ENCODE measurements at regions not wholly inside any gene's neighbourhood (a gene's known extent, or its start where the extent isn't known, plus 50 kb on each side); places are given as distances from the start of the nearest gene placed in this dataset.

DNA sequence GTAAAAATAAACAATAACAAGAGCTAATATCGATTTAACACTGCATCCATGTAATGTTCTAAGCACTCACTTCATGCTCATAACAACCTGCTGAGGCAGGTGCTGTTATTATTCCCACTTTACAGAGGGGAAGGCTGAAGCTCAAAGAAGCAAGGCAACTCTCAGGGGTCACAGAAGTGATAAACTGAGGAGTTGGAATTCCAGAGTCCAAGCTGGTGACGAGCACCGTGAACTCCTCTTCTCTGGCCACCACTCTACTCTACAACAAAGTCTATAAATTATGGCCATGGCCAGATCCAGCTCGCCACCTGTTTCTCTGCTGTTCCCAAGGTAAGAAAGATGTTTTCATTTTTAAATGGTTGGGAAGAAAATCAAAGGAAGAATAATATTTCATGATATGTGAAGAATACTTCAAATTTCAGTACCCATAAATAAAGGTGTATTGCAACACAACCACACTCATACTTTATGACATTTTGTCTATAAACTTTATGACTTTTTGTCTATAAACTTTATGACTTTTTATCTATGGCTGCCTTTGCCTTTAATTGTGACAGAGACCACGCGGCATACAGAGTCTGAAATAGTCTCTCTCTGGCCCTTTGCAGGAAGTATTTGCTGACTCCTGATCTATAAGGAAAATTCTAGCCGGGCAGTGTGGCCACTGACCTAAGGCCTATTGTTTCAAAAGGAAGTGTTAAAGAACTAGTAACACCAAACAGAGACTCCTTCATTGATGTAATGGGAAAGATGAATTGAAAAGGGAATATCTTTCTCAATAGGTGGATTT is 113.2 kb upstream of the KCNG1 start:
- H3K4me1 ChIP-seq: no peaks in the 10 kb centered on the region
- H3K27ac ChIP-seq (replicated peaks in 1 of 4): no peak overlapping the region
- intact Hi-C loops (cut with DNase I): no loop called here
- no peaks in the 10 kb centered on the region for H3K9me3 ChIP-seq
- no peaks in the 10 kb centered on the region for H3K27me3 ChIP-seq
- no peak for DNase-seq (ENCODE audit: extremely low spot score)
- H3K36me3 ChIP-seq: no peaks in the 10 kb centered on the region
- no peak overlapping the region for H3K4me3 ChIP-seq
- TF ChIP-seq POLR2AphosphoS5 (IDR thresholded peaks at IDR 0.05) (no peak), EP300 (IDR thresholded peaks at IDR 0.05) (no peak), POLR2A (IDR thresholded peaks at IDR 0.05; ENCODE audit: low read depth) (no peak)
- TF ChIP-seq, protein P1, sequence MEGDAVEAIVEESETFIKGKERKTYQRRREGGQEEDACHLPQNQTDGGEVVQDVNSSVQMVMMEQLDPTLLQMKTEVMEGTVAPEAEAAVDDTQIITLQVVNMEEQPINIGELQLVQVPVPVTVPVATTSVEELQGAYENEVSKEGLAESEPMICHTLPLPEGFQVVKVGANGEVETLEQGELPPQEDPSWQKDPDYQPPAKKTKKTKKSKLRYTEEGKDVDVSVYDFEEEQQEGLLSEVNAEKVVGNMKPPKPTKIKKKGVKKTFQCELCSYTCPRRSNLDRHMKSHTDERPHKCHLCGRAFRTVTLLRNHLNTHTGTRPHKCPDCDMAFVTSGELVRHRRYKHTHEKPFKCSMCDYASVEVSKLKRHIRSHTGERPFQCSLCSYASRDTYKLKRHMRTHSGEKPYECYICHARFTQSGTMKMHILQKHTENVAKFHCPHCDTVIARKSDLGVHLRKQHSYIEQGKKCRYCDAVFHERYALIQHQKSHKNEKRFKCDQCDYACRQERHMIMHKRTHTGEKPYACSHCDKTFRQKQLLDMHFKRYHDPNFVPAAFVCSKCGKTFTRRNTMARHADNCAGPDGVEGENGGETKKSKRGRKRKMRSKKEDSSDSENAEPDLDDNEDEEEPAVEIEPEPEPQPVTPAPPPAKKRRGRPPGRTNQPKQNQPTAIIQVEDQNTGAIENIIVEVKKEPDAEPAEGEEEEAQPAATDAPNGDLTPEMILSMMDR (IDR thresholded peaks at IDR 0.05): no peak
- WGBS: 80% methylated on average over 7 of the region's 7 CpGs

DNA sequence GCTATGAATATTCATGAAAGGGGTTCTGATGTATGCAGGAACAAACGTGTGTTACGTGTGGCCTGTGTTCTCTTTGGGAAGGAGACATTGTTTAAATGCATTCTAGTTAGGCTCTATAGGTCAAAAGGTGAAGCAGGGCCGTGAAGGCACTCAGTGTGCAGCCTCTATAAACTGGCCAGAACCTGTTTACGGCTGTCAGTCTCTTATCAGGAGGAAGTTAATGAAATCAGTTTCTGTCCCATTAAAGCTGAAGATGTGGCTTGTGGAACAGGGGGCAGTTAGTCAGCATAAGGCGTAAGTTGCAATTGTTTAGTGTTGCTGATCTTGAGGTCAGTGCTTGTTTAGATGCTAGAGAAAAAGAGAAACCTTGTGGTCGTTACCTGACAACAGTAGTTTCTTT is 111.5 kb upstream of the KCNG1 start:
- WGBS: 77% methylated on average over 6 of the region's 6 CpGs
- no peaks in the 10 kb centered on the region for H3K27me3 ChIP-seq
- no peak overlapping the region for H3K27ac ChIP-seq (replicated peaks in 1 of 4)
- TF ChIP-seq, protein P1 (IDR thresholded peaks at IDR 0.05): no peak
- no peak for TF ChIP-seq EP300 (IDR thresholded peaks at IDR 0.05)
- no peak for TF ChIP-seq POLR2A (IDR thresholded peaks at IDR 0.05; ENCODE audit: low read depth)
- TF ChIP-seq POLR2AphosphoS5 (IDR thresholded peaks at IDR 0.05): no peak
- intact Hi-C loops (cut with DNase I): no loop called here
- H3K4me1 ChIP-seq: no peaks in the 10 kb centered on the region
- no peak overlapping the region for H3K4me3 ChIP-seq
- H3K36me3 ChIP-seq: no peaks in the 10 kb centered on the region
- no peaks in the 10 kb centered on the region for H3K9me3 ChIP-seq
- no peak for DNase-seq (ENCODE audit: extremely low spot score)

DNA sequence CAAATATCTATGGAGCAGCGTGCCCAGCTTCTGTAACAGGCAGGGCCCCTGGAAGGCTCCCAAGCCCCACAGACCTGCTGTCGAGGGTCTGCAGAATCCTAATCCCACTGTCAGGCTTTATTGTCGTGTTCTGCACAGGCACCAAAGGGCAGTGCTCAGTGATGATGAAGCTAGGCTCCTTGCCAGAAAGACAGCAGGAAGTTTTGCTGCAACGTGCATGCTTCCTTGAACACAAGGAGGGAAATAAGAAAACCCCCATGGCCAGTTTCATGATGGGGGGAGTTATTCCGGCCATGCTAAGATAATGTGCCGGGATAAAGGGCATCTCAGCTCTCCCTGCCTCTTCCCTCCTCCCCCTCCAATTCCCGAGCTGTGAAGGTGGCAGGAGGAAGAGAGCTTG is 109.4 kb upstream of the KCNG1 start:
- TF ChIP-seq POLR2A (IDR thresholded peaks at IDR 0.05; ENCODE audit: low read depth) (no peak), EP300 (IDR thresholded peaks at IDR 0.05) (no peak), POLR2AphosphoS5 (IDR thresholded peaks at IDR 0.05) (no peak)
- TF ChIP-seq, protein P1 (IDR thresholded peaks at IDR 0.05): no peak
- Histone ChIP-seq H3K9me3 (no peaks in the 10 kb centered on the region), H3K4me1 (no peaks in the 10 kb centered on the region), H3K4me3 (no peak overlapping the region), H3K27ac (replicated peaks in 1 of 4) (no peak overlapping the region), H3K27me3 (no peaks in the 10 kb centered on the region), H3K36me3 (no peaks in the 10 kb centered on the region)
- DNase-seq (ENCODE audit: extremely low spot score): no peak
- WGBS: 47% methylated on average over 7 of the region's 7 CpGs
- intact Hi-C loops (cut with DNase I): no loop called here

DNA sequence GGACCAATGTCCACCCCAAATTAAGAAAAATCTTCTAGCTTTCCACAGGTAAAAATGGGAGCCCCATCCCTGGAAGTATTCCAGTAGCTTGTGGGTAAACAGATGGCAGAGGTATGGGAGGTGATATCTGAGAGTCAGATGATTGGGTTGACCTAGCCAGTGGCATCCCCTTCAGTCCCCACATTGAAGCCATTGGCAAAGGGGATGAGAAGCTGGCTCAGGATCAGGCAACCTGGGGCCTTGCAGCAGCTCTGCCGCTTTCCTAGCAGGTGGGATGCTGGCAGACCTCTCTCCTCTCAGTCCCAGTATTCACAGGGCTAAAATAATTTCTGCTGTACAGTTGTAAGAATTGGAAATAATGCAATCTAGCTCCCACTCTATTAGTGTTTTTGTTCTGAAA is 108.9 kb upstream of the KCNG1 start:
- intact Hi-C loops (cut with DNase I): no loop called here
- Histone ChIP-seq H3K4me1 (no peaks in the 10 kb centered on the region), H3K36me3 (no peaks in the 10 kb centered on the region), H3K27ac (replicated peaks in 1 of 4) (no peak overlapping the region), H3K9me3 (no peaks in the 10 kb centered on the region), H3K4me3 (no peak overlapping the region), H3K27me3 (no peaks in the 10 kb centered on the region)
- no peak for TF ChIP-seq POLR2A (IDR thresholded peaks at IDR 0.05; ENCODE audit: low read depth)
- TF ChIP-seq POLR2AphosphoS5 (IDR thresholded peaks at IDR 0.05): no peak
- no peak for DNase-seq (ENCODE audit: extremely low spot score)
- 100% methylated on average over 1 of the region's 1 CpG for WGBS

DNA sequence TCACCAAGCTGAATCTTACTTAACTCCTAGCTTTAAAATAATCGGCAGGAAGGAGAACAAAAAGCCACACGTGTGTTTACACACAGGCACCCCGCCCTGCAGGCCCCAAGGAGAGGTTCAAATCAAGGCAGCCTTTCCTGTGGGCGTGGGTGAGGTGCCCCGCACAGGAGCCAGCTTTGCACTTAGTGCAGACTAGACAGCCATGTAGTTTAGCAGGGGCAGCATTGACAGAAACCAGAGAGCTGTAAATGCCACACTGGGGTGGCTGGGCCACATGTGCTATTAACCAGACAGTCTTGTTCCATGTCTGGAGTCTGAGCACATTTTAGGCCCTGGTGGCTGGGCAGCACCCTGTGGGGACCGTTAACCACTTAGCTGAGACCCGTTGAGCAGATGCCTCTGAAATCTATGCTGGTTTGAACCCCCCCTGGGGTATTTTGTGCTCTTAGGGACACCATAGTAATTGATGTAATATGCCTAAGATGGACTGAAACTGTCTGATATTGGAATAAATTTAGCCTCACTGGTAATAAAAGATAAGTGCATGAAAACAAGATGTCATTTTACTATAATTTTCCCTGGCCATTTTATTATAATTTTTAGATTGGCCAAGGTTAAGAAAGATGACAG is 106.4 kb upstream of the KCNG1 start:
- H3K4me3 ChIP-seq: no peak overlapping the region
- H3K36me3 ChIP-seq: no peaks in the 10 kb centered on the region
- TF ChIP-seq EP300 (IDR thresholded peaks at IDR 0.05): no peak
- H3K27me3 ChIP-seq: no peaks in the 10 kb centered on the region
- DNase-seq (ENCODE audit: extremely low spot score): no peak
- intact Hi-C loops (cut with DNase I): no loop called here
- no peaks in the 10 kb centered on the region for H3K9me3 ChIP-seq
- no peak overlapping the region for H3K27ac ChIP-seq (replicated peaks in 1 of 4)
- WGBS: 65% methylated on average over 5 of the region's 7 CpGs
- H3K4me1 ChIP-seq: peaks cover 0 to 15% (median 14%) of the 10 kb centered on the region in 4 donors

Data from esophagus muscularis mucosa (tissue), 4 donors.